Upper lobe of left lung (tissue), 4 donors: ENCODE measurements at regions not wholly inside any gene's neighbourhood (a gene's known extent, or its start where the extent isn't known, plus 50 kb on each side); places are given as distances from the start of the nearest gene placed in this dataset.

ENCODE experiments used
- CTCF ChIP-seq, 6 experiments: fragments of 450-650 bp in 4 of 6; fragments of 200-600 bp in 2 of 6; sonication (generic) in 2 of 6; IDR thresholded peaks; one replicate each; pipeline ENCODE4 v1.5.1; 2016 to 2019; ENCODE audit warnings: antibody characterized with exemption in 6 of 6
- EP300 ChIP-seq, 4 donors: sonication (generic); formaldehyde crosslinking; IDR thresholded peaks; one replicate each; pipeline ENCODE4 v1.5.1; 2017; ENCODE audit warnings: antibody characterized with exemption in 4 of 4, control low read depth in 2 of 4

DNA sequence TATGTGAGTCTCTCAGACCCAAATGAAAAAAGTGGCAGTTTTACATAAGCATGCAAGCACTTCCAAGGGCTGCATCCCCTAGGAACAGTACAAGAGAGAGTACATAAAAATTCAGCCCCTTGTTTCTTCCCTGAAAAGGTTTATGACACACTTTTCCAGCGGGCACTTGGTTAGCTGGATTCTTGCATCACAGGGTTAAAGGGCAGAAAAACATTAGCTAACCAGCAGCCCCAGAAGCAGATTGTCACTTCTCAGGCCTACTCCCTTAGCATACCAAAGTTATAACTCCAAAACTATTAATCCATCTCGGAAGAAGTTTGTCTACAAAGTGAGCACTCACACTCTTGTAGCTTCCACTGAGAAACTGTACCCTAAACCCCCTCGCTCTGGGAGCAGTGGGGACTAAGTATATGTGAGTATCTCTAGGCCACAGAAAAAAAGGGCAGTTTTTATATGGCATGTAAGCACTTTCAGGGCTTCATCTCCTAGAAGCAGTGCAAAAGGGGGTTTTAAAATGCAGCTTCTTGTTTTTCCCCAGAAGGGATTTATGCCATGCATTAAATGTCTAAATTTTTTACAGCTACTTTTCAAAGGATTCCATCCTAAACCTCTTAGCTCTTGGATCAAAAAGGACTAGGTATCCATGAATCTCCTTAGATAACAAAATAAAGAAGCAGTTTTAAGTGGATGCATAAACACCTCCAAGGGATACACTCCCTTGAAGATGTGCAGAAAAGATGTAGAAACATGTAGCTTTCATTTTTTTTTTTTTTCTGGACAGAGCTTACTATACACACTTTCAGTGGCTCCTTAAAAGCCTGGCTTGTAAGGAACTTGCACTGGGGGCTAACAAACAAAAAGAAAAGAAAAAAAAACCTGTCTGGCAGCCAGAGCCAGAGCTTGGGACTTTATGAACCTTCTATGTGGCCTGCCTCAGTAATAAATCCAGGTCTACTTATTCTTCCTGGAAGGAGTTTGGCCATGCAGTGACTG lies 956.7 kb downstream of the CCSER2 start:
- TF ChIP-seq CTCF (IDR thresholded peaks at IDR 0.05) (no peak), EP300 (IDR thresholded peaks at IDR 0.05) (no peak)
